Kidney epithelial cell (primary cell): ENCODE measurements at regions not wholly inside any gene's neighbourhood (a gene's known extent, or its start where the extent isn't known, plus 50 kb on each side); places are given as distances from the start of the nearest gene placed in this dataset.

ENCODE experiments used
- DNase-seq: peaks from one replicate; pipeline ENCODE4 v3.0.0-alpha.2; 2010; ENCODE audit warnings: low read depth
- H3K27me3 ChIP-seq: 2 replicates; pipeline ENCODE4 v1.6.0; 2011; ENCODE audit warnings: low read length; ENCODE audit not compliant: control insufficient read depth, insufficient read depth
- H3K36me3 ChIP-seq: 2 replicates; pipeline ENCODE4 v1.5.1; 2011; ENCODE audit warnings: low read length; ENCODE audit not compliant: control insufficient read depth, insufficient read depth
- H3K4me3 ChIP-seq: 2 replicates; pipeline ENCODE4 v1.5.1; 2011; ENCODE audit warnings: low read depth, mild to moderate bottlenecking, control low read depth, low read length
- TF ChIP-seq, protein P1 (sequence below): IDR thresholded peaks from 2 replicates; pipeline ENCODE4 v1.5.1; 2011; ENCODE audit warnings: mild to moderate bottlenecking, moderate library complexity, low read length, control low read depth, inconsistent platforms; ENCODE audit not compliant: insufficient read depth, poor library complexity, severe bottlenecking

DNA sequence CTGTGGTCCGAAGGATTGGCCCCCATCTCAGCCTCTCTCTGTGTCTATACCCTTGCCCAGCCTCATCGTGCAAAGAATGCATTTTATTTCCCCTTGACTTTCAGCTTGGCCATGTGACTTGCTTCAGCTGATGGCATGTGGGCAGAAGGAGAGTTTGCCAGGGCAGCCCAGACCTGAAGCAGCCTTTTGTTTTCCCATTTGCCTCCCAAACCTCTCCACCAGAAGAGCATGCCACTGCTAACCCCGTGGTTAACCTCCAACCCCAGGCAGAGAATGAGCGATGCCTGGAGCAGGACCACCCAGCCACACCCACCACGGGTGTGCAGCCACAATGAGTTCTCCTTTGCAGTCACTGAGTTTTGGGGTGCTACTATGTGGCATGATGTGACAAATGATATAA, 136.4 kb downstream of the SETD4 start:
- Histone ChIP-seq H3K4me3 (no peak overlapping the region), H3K27me3 (no peaks in the 10 kb centered on the region), H3K36me3 (no peaks in the 10 kb centered on the region)
- no peak for DNase-seq
- TF ChIP-seq, protein P1, sequence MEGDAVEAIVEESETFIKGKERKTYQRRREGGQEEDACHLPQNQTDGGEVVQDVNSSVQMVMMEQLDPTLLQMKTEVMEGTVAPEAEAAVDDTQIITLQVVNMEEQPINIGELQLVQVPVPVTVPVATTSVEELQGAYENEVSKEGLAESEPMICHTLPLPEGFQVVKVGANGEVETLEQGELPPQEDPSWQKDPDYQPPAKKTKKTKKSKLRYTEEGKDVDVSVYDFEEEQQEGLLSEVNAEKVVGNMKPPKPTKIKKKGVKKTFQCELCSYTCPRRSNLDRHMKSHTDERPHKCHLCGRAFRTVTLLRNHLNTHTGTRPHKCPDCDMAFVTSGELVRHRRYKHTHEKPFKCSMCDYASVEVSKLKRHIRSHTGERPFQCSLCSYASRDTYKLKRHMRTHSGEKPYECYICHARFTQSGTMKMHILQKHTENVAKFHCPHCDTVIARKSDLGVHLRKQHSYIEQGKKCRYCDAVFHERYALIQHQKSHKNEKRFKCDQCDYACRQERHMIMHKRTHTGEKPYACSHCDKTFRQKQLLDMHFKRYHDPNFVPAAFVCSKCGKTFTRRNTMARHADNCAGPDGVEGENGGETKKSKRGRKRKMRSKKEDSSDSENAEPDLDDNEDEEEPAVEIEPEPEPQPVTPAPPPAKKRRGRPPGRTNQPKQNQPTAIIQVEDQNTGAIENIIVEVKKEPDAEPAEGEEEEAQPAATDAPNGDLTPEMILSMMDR: no peak

GRCh38 chr21:35922618-35923017, 137.7 kb downstream of the SETD4 start:
- TF ChIP-seq, protein P1: no peak
- Histone ChIP-seq H3K27me3 (no peaks in the 10 kb centered on the region), H3K4me3 (no peak overlapping the region), H3K36me3 (no peaks in the 10 kb centered on the region)
- peak; percentile 53 for DNase-seq

- DNase-seq: no peak
- no peak overlapping the region for H3K4me3 ChIP-seq
- H3K27me3 ChIP-seq: no peaks in the 10 kb centered on the region
- TF ChIP-seq, protein P1: no peak
- no peaks in the 10 kb centered on the region for H3K36me3 ChIP-seq
Measured at GRCh38 chr21:35921471-35921870, 138.9 kb downstream of the SETD4 start.

GRCh38 chr21:35920436-35920835, 139.9 kb downstream of the SETD4 start:
- DNase-seq: no peak
- Histone ChIP-seq H3K27me3 (no peaks in the 10 kb centered on the region), H3K36me3 (no peaks in the 10 kb centered on the region), H3K4me3 (no peak overlapping the region)
- TF ChIP-seq, protein P1: no peak

- H3K27me3 ChIP-seq: no peaks in the 10 kb centered on the region
- H3K4me3 ChIP-seq: no peak overlapping the region
- no peak for DNase-seq
- H3K36me3 ChIP-seq: no peaks in the 10 kb centered on the region
- TF ChIP-seq, protein P1: no peak
Measured at GRCh38 chr21:35915030-35915429, 145.3 kb downstream of the SETD4 start.

GRCh38 chr21:35911412-35912191, 148.7 kb downstream of the SETD4 start:
- H3K36me3 ChIP-seq: no peaks in the 10 kb centered on the region
- TF ChIP-seq, protein P1: no peak
- no peak overlapping the region for H3K4me3 ChIP-seq
- DNase-seq: no peak
- no peaks in the 10 kb centered on the region for H3K27me3 ChIP-seq
